Stimulated activated CD4-positive, alpha-beta T cell treated with anti-CD3 and anti-CD28 coated beads, Interleukin-15, amount 100 ng/mL, for 24 hours (primary cell): ENCODE measurements at regions not wholly inside any gene's neighbourhood (a gene's known extent, or its start where the extent isn't known, plus 50 kb on each side); places are given as distances from the start of the nearest gene placed in this dataset.
"Not testable (repeated sequence)": the region's sequence is repeated elsewhere in the genome, so short reads cannot be mapped to it uniquely, and the experiment has no call there.

Experiments
- DNase-seq: peaks from one replicate; pipeline ENCODE4 v3.0.0-alpha.2; 2020

- no peak for DNase-seq
Observed at GRCh38 chr6:112401083-112401482, 54.0 kb downstream of the RFPL4B start.

- DNase-seq = no peak
Observed at GRCh38 chr6:112407101-112407590, 60.0 kb downstream of the RFPL4B start.

- DNase-seq = no peak
Observed at GRCh38 chr6:112408522-112408921, 61.4 kb downstream of the RFPL4B start.

- no peak for DNase-seq
Observed at GRCh38 chr6:112409311-112409710, 62.2 kb downstream of the RFPL4B start.

GRCh38 chr6:112413780-112414179 lies 66.7 kb downstream of the RFPL4B start:
- DNase-seq = no peak

GRCh38 chr6:112415366-112415765 lies 68.2 kb downstream of the RFPL4B start:
- no peak for DNase-seq

- no peak for DNase-seq
Observed at GRCh38 chr6:112416866-112417265, 69.7 kb downstream of the RFPL4B start.

- not testable (repeated sequence) for DNase-seq
Observed at GRCh38 chr6:112427011-112427410, 79.9 kb downstream of the RFPL4B start.

- DNase-seq = no peak
Observed at GRCh38 chr6:112427499-112427898, 80.4 kb downstream of the RFPL4B start.

GRCh38 chr6:112428477-112428876 lies 81.3 kb downstream of the RFPL4B start:
- no peak for DNase-seq

- no peak for DNase-seq
Observed at GRCh38 chr6:112429226-112429625, 82.1 kb downstream of the RFPL4B start.

- DNase-seq = no peak
Observed at GRCh38 chr6:112431803-112432202, 84.7 kb downstream of the RFPL4B start.

GRCh38 chr6:112432853-112433252 lies 85.7 kb downstream of the RFPL4B start:
- no peak for DNase-seq

- DNase-seq = no peak
Observed at GRCh38 chr6:112433457-112433856, 86.3 kb downstream of the RFPL4B start.

- DNase-seq = no peak
Observed at GRCh38 chr6:112434896-112435435, 87.8 kb downstream of the RFPL4B start.

GRCh38 chr6:112437058-112437457 lies 89.9 kb downstream of the RFPL4B start:
- no peak for DNase-seq

GRCh38 chr6:112439010-112439409 lies 91.9 kb downstream of the RFPL4B start:
- DNase-seq = no peak

GRCh38 chr6:112439432-112439831 lies 92.3 kb downstream of the RFPL4B start:
- no peak for DNase-seq

- DNase-seq = no peak
Observed at GRCh38 chr6:112441607-112442006, 94.5 kb downstream of the RFPL4B start.

- DNase-seq = no peak
Observed at GRCh38 chr6:112443179-112444065, 96.3 kb downstream of the RFPL4B start.

GRCh38 chr6:112448786-112449185 lies 101.7 kb downstream of the RFPL4B start:
- DNase-seq = not testable (repeated sequence)

- DNase-seq = no peak
Observed at GRCh38 chr6:112450663-112451062, 103.5 kb downstream of the RFPL4B start.

- DNase-seq = no peak
Observed at GRCh38 chr6:112457886-112458285, 110.8 kb downstream of the RFPL4B start.

- DNase-seq = no peak
Observed at GRCh38 chr6:112459758-112460304, 112.7 kb downstream of the RFPL4B start.
